ENCODE measurements at regions not wholly inside any gene's neighbourhood (a gene's known extent, or its start where the extent isn't known, plus 50 kb on each side); places are given as distances from the start of the nearest gene placed in this dataset.

- WGBS (ENCODE audit: extremely low coverage, insufficient read length, low lambda C conversion rate) = no CpG with 5 or more reads among the region's 1 CpG
These were observed 50.7 kb upstream of the FRY start for GRCh38 chr13:31980830-31981229.

More at GRCh38 chr13:31980830-31981229, 50.7 kb upstream of the FRY start:
- no peaks in the 10 kb centered on the region for H3K4me1 ChIP-seq (ENCODE audit: insufficient read depth, low read length)
- no peak overlapping the region for H3K9ac ChIP-seq (ENCODE audit: extremely low read depth, insufficient read length, low read length)
- Mint-ChIP-seq H3K36me3 (ENCODE audit: insufficient read depth in 1 of 3, low read depth in 3 of 3) (peaks cover 2 to 8% (median 4%) of the 10 kb centered on the region in 3 experiments; a peak in 5 of 7 replicates), H3K9me3 (peaks cover 0 to 4% of the 10 kb centered on the region in 2 experiments; a peak in 3 of 5 replicates), H3K27ac (no peak overlapping the region), H3K4me1 (peaks cover 0 to 3% of the 10 kb centered on the region in 2 experiments; a peak in 1 of 4 replicates), H3K4me3 (no peak overlapping the region), H3K27me3 (ENCODE audit: low read depth) (no peaks in the 10 kb centered on the region)
- H3K27me3 ChIP-seq (ENCODE audit: insufficient read depth, low read length) = no peaks in the 10 kb centered on the region
- no peak overlapping the region for H2BK12ac ChIP-seq (ENCODE audit: insufficient read length, low read depth, low read length)
- H4K8ac ChIP-seq (replicated peaks; ENCODE audit: insufficient read length, low read depth, low read length) = no peak overlapping the region
- no peaks in the 10 kb centered on the region for H4K20me1 ChIP-seq (ENCODE audit: control insufficient read depth, insufficient read depth, insufficient read length)
- no peak for DNase-seq
- H3K79me1 ChIP-seq (ENCODE audit: insufficient read depth, low read depth, low read length, poor library complexity, severe bottlenecking) = no peaks in the 10 kb centered on the region
- no peak overlapping the region for H2BK15ac ChIP-seq (ENCODE audit: low read depth, low read length)
- no peak overlapping the region for H2AK5ac ChIP-seq (ENCODE audit: insufficient read length, low read length)
- H2BK5ac ChIP-seq (ENCODE audit: insufficient read length, low read length) = no peak overlapping the region
- H3K79me2 ChIP-seq (ENCODE audit: insufficient read depth, low read length) = no peaks in the 10 kb centered on the region
- H3T11ph ChIP-seq (ENCODE audit: low read length) = no peak overlapping the region
- H4K91ac ChIP-seq (ENCODE audit: insufficient read length, low read depth, low read length) = no peak overlapping the region
- no peak overlapping the region for H3K27ac ChIP-seq (ENCODE audit: insufficient read length, low read depth, low read length)
- no peak overlapping the region for H3K4ac ChIP-seq (ENCODE audit: low read depth, low read length)
- no peak overlapping the region for H2BK120ac ChIP-seq (ENCODE audit: low read depth, low read length, poor library complexity, severe bottlenecking)
- TF ChIP-seq CTCF (conservative IDR thresholded peaks at IDR 0.05) = no peak
- no peak overlapping the region for H3K56ac ChIP-seq (ENCODE audit: insufficient read length, low read depth, low read length)
- H3K4me2 ChIP-seq (ENCODE audit: insufficient read depth, insufficient read length, low read length) = no peak overlapping the region
- no peaks in the 10 kb centered on the region for H3K23me2 ChIP-seq (ENCODE audit: insufficient read length, low read depth, low read length, poor library complexity, severe bottlenecking)
- H4K5ac ChIP-seq (ENCODE audit: insufficient read length, low read depth, low read length) = no peak overlapping the region
- no peak overlapping the region for H3K14ac ChIP-seq (ENCODE audit: insufficient read depth, low read length)
- H2BK20ac ChIP-seq (ENCODE audit: low read depth, low read length, poor library complexity, severe bottlenecking) = no peak overlapping the region
- no peak overlapping the region for H3K18ac ChIP-seq (ENCODE audit: insufficient read length, low read depth, low read length)
- H2AFZ ChIP-seq (ENCODE audit: low read length) = no peak overlapping the region
- H3K23ac ChIP-seq (ENCODE audit: insufficient read length, low read depth, low read length) = no peak overlapping the region
- H3K9me3 ChIP-seq (ENCODE audit: control insufficient read depth, low read depth, low read length) = no peaks in the 10 kb centered on the region
